ENCODE measurements at regions not wholly inside any gene's neighbourhood (a gene's known extent, or its start where the extent isn't known, plus 50 kb on each side); places are given as distances from the start of the nearest gene placed in this dataset.
A peak's percentile ranks its signal among the peaks of the same experiment; 100 is the strongest.

DNA sequence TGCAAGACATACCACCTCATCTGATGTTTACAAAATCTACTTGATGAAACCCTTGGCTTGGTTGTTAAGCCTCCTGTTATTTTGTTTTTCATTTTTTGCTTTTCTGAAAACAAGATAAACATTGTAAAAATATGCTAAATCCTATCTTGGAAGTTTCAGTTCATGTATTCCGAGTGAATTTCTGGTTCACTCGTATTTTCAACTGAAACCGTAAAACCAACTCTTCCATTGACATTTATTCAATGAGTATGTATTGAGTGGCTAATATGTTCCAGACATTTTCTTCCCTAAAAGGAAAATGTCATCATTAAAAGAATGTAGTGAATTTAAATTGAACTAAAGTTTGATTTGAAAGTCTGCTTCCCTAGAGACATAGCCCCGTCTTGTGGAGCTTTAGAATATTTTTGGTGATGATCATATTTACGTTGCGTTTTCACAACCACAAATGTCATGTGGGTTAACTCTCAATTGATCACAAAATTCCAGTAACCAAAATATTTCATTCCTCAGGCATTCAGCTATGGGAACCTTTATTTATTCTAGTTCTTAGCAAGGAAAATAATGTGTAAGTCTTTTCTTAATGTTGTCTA is 204.2 kb downstream of the MBD2 start:
- Histone ChIP-seq H3K27me3 (no peaks in the 10 kb centered on the region), H3K4me3 (no peak overlapping the region), H3K4me1 (no peaks in the 10 kb centered on the region), H3K36me3 (no peaks in the 10 kb centered on the region), H3K9me3 (no peaks in the 10 kb centered on the region), H3K27ac (no peak overlapping the region)
- DNase-seq, result no peak
- TF ChIP-seq, protein P1, sequence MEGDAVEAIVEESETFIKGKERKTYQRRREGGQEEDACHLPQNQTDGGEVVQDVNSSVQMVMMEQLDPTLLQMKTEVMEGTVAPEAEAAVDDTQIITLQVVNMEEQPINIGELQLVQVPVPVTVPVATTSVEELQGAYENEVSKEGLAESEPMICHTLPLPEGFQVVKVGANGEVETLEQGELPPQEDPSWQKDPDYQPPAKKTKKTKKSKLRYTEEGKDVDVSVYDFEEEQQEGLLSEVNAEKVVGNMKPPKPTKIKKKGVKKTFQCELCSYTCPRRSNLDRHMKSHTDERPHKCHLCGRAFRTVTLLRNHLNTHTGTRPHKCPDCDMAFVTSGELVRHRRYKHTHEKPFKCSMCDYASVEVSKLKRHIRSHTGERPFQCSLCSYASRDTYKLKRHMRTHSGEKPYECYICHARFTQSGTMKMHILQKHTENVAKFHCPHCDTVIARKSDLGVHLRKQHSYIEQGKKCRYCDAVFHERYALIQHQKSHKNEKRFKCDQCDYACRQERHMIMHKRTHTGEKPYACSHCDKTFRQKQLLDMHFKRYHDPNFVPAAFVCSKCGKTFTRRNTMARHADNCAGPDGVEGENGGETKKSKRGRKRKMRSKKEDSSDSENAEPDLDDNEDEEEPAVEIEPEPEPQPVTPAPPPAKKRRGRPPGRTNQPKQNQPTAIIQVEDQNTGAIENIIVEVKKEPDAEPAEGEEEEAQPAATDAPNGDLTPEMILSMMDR (IDR thresholded peaks at IDR 0.05), result no peak
- TF ChIP-seq POLR2A (IDR thresholded peaks at IDR 0.05), result no peak

DNA sequence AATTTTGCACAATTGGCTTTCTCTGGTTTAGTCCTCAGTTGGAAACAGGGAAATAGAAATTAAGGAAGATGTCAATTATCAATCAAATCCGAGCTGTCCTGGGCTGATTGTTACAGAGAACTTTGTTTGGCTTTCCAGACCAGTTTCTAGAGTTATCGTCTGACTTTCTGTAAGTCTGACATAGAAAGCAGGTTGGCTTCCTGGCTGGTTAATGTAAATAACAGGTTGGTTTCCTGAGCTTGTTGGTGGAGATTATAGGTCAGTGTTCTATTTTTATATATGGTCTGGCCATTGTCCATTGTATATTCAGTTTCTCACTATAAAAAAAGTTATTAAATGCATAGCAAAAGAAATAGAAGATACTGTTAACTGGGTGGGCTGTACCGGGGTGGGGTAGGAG is 204.8 kb downstream of the MBD2 start:
- Histone ChIP-seq H3K4me1 (no peaks in the 10 kb centered on the region), H3K27me3 (no peaks in the 10 kb centered on the region), H3K36me3 (no peaks in the 10 kb centered on the region), H3K27ac (no peak overlapping the region), H3K9me3 (no peaks in the 10 kb centered on the region), H3K4me3 (no peak overlapping the region)
- TF ChIP-seq POLR2A (IDR thresholded peaks at IDR 0.05), result no peak
- TF ChIP-seq, protein P1 (IDR thresholded peaks at IDR 0.05), result no peak
- DNase-seq, result no peak

DNA sequence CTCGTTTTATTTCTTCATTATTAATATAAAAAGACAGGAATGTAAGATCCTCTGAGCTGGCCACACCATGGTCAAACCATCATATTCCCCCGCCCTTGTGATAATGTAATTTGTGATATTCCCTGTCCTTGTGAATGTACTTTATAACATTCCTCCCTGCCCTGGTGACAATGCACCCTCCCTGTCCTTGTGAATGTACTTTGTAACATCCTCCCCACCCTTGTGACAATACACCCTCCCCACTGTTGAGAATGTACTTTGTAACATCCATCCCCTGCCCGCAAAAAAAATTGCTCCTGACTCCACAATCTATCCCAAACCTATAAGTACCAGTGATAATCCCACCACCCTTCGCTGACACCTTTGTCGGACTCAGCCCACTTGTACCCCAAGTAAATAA is 211.0 kb downstream of the MBD2 start:
- TF ChIP-seq POLR2A (IDR thresholded peaks at IDR 0.05), result no peak
- TF ChIP-seq, protein P1 (IDR thresholded peaks at IDR 0.05), result no peak
- no peak overlapping the region for H3K4me3 ChIP-seq
- no peaks in the 10 kb centered on the region for H3K27me3 ChIP-seq
- no peaks in the 10 kb centered on the region for H3K4me1 ChIP-seq
- H3K27ac ChIP-seq, result no peak overlapping the region
- DNase-seq, result no peak
- no peaks in the 10 kb centered on the region for H3K36me3 ChIP-seq
- no peaks in the 10 kb centered on the region for H3K9me3 ChIP-seq

DNA sequence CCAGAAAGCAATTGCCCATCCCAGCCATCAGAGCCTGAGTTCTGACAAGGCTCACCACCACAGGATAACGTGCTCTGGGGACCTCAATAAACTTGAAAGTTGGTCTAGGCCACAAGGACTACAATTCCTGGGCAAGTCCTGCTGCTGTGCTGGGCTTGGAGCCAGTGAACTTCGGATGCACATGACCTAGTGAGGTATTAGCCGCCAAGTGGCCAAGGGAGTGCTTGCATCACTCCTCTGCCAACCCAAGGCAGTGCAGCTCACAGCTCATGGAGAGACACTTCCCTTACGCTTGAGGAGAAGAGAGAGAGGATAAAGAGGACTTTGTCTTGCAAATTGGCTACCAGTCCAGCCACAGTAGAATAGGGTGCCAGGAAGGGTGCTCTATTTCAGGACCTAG is 219.6 kb downstream of the MBD2 start:
- no peak overlapping the region for H3K27ac ChIP-seq
- H3K4me1 ChIP-seq, result no peaks in the 10 kb centered on the region
- TF ChIP-seq, protein P1 (IDR thresholded peaks at IDR 0.05), result no peak
- TF ChIP-seq POLR2A (IDR thresholded peaks at IDR 0.05), result no peak

DNA sequence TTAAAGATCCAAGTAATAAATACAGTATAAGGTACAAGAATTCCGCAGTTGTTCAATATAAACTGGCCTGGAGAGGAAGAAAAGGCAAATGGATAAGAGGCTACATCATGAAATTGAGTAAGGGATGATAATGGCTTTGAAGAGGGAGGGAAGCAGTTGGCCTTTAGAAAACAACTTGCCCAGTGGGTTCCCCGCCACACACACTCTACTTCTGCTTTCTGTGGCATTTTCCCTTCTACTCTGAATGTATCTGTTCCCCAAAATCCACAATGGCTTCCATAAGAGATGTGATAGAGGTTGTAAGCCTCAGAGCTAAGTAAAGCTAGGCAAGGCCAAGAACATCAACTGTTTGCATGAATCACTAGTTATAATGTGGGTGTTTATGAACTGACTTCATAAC is 221.3 kb downstream of the MBD2 start:
- Histone ChIP-seq H3K4me3 (no peak overlapping the region), H3K27me3 (no peaks in the 10 kb centered on the region)
- TF ChIP-seq POLR2A (IDR thresholded peaks at IDR 0.05), result no peak
- TF ChIP-seq, protein P1 (IDR thresholded peaks at IDR 0.05), result no peak

More for the DNA sequence above, 219.6 kb downstream of the MBD2 start:
- Histone ChIP-seq H3K9me3 (no peaks in the 10 kb centered on the region), H3K27me3 (no peaks in the 10 kb centered on the region), H3K4me3 (no peak overlapping the region), H3K36me3 (no peaks in the 10 kb centered on the region)
- no peak for DNase-seq

DNA sequence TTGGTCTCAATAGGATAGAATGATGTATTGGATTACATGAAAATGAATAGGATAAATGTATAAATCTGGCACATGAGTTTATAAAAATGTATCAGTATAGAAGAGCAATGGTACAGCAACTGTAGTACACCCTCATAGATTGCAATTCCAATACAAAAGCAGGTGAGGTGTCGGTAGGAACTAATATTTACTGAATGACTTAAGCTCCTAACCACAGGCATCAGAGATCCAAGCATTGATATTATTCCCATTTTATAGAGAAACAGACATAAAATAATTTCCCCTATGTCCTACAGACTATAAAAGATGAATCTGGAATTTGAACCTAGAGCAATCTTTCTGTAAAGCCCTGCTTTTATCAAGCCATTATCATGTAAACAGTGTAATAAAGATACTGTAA is 227.4 kb downstream of the MBD2 start:
- no peaks in the 10 kb centered on the region for H3K27me3 ChIP-seq
- no peak overlapping the region for H3K4me3 ChIP-seq
- TF ChIP-seq, protein P1 (IDR thresholded peaks at IDR 0.05), result no peak
- TF ChIP-seq POLR2A (IDR thresholded peaks at IDR 0.05), result no peak
- H3K36me3 ChIP-seq, result no peaks in the 10 kb centered on the region
- H3K27ac ChIP-seq, result peak overlapping the region in 1 of 4 donors; percentile 7
- H3K4me1 ChIP-seq, result no peaks in the 10 kb centered on the region
- no peak for DNase-seq
- no peaks in the 10 kb centered on the region for H3K9me3 ChIP-seq

More for the DNA sequence above, 221.3 kb downstream of the MBD2 start:
- Histone ChIP-seq H3K27ac (no peak overlapping the region), H3K4me1 (no peaks in the 10 kb centered on the region), H3K9me3 (no peaks in the 10 kb centered on the region), H3K36me3 (no peaks in the 10 kb centered on the region)
- no peak for DNase-seq
